ENCODE measurements at regions not wholly inside any gene's neighbourhood (a gene's known extent, or its start where the extent isn't known, plus 50 kb on each side); places are given as distances from the start of the nearest gene placed in this dataset.
"Not testable (repeated sequence)": the region's sequence is repeated elsewhere in the genome, so short reads cannot be mapped to it uniquely, and the experiment has no call there.

DNA sequence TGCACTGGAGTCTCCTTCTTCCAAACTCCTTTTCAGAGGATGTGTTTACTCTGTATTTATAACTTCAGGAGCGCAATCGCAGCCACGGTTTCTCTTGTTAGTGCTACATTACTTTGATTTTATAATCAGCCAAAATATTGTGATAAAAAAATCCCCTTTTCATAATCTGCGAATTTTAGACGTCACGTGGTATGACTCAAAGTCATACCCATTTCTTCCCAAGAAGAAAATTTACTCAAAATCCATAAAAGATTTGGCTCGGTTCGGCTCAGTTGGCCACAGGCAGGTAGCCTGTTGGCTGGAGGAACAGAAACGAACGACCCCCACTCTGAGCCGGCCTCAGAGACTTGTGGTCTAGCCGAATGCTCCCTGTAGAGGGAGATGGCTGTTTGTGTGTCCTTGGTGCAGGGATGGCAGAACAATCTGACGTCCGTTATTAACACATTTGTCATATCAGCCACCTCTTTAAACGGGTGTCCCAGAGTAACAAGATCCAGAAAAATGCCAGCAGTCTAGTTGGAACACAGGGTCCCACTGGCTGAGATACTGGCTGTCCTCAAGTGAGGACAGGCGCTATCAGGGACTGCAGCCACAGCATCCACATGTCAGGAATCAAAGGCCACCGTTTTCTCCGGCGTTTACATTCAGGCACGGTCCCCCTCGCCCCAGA is 247.6 kb downstream of the DLL1 start:
- DNase-seq (ENCODE audit: low read depth): no peak

DNA sequence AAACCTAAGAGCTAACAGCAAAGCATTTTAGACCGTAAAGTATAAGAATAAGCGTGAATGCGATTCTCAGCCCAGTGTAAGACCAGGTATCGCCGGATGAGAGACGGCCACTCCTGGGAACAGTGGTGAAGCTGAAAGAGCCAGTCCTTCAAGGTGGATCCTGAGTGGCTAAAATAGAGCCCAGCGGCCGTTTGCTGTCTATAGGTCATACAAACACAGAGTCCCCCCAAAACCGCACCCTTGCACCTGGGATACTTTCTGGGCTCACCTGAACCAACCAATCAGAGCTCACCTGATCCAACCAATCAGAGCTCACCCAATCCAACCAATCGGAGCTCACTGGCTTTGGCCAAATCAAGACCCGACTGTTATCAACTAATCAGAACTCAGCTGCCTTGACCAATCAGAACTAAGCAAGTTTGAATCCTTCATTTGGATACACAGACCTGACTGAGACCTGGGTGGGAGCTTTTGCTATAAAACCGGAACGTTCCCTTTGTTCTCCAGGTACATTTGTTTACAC is 248.2 kb downstream of the DLL1 start:
- no peak for DNase-seq (ENCODE audit: low read depth)

DNA sequence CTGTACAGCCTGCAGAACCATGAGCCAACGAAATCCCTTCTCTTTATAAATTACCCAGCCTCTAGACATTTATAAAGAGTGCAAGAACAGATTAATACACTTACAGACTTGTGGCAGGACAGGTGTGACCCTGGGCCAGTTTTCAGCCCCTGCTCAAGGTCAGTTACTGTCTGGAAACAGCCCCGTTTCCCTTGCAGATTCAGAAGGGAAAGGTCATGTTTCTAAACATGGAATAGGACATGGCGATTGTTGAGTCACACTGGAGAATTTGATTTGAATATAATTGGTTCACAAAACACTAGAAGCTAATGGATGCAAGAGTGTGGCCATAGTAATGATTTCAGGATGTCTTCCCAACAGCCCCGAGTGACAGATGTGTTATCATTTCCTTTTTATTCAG is 248.8 kb downstream of the DLL1 start:
- DNase-seq (ENCODE audit: low read depth): no peak

- DNase-seq (ENCODE audit: low read depth): no peak
These were observed 249.4 kb downstream of the DLL1 start for GRCh38 chr6:170041526-170041925.

GRCh38 chr6:170040906-170041305 is 250.0 kb downstream of the DLL1 start:
- DNase-seq (ENCODE audit: low read depth): no peak

DNA sequence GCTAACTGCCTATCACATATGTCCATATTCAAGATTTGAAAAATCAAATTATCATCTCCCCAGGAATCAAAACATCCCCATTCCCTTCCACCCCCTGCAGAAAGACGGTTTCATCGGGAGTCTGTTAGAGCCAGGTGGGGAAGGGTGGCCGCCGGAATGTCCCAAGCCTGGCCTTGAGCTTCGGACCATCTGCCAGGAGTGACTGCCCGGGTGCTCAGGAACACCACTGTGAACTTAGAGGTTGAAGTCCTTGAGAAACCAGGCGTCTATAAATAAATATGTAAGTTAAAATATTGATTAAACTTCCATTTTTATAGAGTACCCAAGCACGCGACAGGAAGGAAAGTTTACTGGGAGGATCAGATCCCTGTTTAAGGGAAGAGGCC is 250.8 kb downstream of the DLL1 start:
- DNase-seq (ENCODE audit: low read depth): no peak

GRCh38 chr6:170039156-170040114 is 251.4 kb downstream of the DLL1 start:
- no peak for DNase-seq (ENCODE audit: low read depth)

- no peak for DNase-seq (ENCODE audit: low read depth)
These were observed 252.2 kb downstream of the DLL1 start for GRCh38 chr6:170038708-170039107.

DNA sequence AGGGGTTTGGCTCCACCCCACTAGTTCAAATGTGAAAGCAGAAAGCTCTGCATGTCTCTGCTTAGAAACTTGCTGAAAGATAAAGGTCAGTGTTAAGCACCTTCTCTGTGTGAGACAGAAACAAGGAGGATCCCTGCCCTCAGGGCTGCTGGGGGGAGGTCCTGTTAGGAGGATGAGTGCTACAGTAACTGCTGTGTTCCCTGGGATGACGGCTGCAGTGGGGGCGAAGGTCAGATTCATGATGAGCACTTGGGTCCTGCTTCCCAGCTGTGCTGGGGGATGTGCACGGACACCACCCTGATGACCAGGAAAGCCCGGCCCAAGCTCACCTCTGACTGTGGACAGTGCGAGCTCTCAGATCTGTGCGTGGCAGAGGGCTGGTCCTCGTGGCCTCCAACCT is 252.6 kb downstream of the DLL1 start:
- DNase-seq (ENCODE audit: low read depth): no peak

DNA sequence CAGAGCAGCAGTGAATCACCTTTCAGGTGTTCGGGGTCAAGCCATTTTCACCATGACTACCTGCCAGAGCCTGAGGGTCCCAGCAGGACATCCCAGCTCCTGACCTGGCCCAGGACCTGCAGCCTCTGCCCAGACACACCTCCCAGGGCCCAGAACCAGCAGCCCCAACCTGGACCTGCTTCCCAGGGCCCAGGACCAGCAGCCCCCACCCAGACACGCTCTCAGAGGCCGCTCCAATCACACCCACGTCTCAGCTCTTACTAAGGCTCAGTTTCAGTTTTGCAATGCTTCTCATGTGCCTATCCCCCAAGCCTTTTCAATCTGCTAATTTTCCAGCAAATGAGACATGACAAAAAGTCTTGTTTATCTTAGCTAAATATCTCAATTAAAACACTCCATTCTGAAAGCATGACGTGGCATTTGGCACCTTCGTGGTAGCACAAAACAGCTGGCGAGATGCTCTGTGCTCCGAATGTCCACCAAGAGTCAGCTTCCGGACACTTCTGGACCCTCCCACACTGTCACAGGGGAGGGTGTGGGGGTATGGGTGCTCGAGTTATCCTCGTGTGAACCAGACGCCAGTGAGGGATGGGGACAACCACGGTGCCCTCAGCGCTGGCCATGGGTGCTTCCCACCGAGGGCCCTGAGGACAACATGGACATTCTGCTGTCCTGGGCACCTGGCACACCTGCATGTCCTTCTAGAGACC is 253.2 kb downstream of the DLL1 start:
- DNase-seq (ENCODE audit: low read depth): no peak

DNA sequence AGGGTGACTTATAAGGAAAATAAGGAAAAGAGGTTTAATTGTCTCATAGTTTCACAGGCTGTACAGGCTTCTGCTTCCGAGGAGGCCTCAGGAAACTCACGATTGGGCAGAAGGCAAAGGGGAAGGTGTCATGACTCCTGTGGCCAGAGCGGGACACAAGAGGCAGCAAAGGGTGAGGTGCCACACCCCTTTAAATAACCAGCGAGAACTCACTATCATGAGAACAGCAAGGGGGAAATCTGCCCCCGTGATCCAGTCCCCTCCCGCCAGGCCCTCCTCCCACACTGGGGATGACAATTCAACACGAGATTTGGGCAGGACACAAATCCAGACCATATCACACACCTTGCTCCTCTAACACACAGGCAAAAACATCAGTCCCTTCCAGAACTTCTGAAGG is 254.0 kb downstream of the DLL1 start:
- no peak for DNase-seq (ENCODE audit: low read depth)

GRCh38 chr6:170036367-170036766 is 254.5 kb downstream of the DLL1 start:
- not testable (repeated sequence) for DNase-seq (ENCODE audit: low read depth)

DNA sequence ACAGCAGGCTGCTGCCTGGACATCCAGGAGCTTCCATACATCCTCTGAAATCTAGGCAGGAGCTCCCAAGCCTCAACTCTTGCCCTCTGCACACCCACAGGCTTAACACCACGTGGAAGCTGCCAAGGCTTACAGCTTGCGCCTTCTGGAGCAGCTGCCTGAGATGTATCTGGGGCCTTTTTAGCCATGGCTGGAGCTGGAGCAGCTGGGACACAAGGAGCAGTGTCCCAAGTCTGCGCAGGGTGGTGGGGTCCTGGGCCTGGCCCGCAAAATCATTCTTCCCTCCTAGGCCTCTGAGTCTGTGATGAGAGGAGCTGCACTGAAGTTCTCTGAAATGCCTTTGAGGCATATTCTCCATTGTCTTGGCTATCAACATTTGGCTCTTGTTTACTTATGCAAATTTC is 255.0 kb downstream of the DLL1 start:
- no peak for DNase-seq (ENCODE audit: low read depth)

GRCh38 chr6:170035044-170035443 is 255.8 kb downstream of the DLL1 start:
- no peak for DNase-seq (ENCODE audit: low read depth)

DNA sequence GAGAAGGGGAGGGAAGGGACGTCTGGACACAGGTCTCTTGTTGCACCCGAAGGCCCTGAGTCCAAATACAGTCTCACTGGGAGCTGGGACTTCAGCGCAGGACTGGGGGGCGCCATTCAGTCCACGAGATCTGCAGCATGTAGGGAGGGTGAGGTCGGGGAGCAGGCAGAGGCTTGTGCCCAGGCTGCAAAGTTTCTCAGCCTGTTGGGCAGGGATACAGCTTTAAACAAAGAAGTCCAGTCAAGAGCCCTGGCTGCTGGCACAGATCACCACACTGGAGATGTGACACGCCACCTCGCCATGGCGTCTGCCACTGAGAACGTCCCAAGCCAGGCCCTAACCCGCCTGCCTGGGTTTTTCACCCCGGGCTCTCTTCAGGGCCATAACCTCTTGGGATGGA is 256.6 kb downstream of the DLL1 start:
- DNase-seq (ENCODE audit: low read depth): no peak

DNA sequence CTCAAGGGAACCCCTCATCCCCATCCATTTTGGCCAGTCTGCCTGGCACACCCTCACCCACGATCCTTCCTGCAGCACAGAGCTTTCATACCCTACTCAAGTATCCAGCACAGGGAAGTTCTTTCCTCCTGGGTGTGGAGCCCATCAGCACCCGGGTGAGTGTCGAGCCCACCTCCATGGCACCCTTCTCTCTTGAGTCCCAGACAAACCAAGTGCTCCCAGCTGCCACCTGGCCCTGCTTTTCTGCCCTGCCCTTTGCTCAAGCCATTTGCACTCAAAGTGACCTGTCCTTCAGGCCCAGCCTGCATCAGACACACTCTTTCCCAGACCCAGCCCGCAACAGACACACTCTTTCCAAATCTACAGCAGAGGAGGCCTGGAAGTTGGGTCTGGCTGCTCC is 257.2 kb downstream of the DLL1 start:
- no peak for DNase-seq (ENCODE audit: low read depth)

GRCh38 chr6:170032706-170033309 is 258.1 kb downstream of the DLL1 start:
- DNase-seq (ENCODE audit: low read depth): no peak

GRCh38 chr6:170032197-170032596 is 258.7 kb downstream of the DLL1 start:
- DNase-seq (ENCODE audit: low read depth): no peak

- DNase-seq (ENCODE audit: low read depth): no peak
These were observed 259.2 kb downstream of the DLL1 start for GRCh38 chr6:170031684-170032121.

GRCh38 chr6:170030821-170031471 is 259.9 kb downstream of the DLL1 start:
- no peak for DNase-seq (ENCODE audit: low read depth)

DNA sequence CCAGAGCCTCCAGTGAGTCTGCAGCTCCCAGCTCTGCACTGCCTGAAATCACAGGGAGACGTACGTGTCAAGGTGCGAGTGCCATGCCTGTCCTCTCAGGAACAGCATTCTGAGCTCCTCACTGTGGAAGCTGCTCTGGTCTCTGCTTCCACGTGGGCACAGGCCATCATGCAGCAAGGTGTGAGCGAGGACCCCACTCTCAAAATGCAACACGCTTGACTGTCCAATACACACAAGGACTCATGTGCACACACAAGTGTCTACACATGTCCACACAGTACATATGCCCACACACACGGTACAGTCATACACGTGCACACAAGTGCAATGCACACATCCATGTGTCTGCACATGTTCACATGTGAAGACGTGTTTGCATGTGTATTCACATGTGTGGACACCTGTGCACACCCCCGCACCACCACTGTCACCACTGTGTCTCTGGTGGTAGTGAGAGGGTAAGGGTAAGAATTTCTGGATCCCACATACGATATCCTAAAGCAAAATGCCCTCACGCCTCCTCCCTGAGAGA is 260.5 kb downstream of the DLL1 start:
- DNase-seq (ENCODE audit: low read depth): no peak

Data from GM04503 (cell line).